ENCODE measurements at regions not wholly inside any gene's neighbourhood (a gene's known extent, or its start where the extent isn't known, plus 50 kb on each side); places are given as distances from the start of the nearest gene placed in this dataset.

- TF ChIP-seq, protein P1, sequence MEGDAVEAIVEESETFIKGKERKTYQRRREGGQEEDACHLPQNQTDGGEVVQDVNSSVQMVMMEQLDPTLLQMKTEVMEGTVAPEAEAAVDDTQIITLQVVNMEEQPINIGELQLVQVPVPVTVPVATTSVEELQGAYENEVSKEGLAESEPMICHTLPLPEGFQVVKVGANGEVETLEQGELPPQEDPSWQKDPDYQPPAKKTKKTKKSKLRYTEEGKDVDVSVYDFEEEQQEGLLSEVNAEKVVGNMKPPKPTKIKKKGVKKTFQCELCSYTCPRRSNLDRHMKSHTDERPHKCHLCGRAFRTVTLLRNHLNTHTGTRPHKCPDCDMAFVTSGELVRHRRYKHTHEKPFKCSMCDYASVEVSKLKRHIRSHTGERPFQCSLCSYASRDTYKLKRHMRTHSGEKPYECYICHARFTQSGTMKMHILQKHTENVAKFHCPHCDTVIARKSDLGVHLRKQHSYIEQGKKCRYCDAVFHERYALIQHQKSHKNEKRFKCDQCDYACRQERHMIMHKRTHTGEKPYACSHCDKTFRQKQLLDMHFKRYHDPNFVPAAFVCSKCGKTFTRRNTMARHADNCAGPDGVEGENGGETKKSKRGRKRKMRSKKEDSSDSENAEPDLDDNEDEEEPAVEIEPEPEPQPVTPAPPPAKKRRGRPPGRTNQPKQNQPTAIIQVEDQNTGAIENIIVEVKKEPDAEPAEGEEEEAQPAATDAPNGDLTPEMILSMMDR (optimal IDR thresholded peaks at IDR 0.05 in 1 of 3, IDR thresholded peaks at IDR 0.05 in 1 of 3, conservative IDR thresholded peaks at IDR 0.05 in 1 of 3; ENCODE audit: extremely low read depth in 1 of 3, insufficient read depth in 2 of 3, low read length in 3 of 3), result no peak
- no peak for TF ChIP-seq EZH2 (IDR thresholded peaks at IDR 0.05; ENCODE audit: low read length)
Measured at GRCh38 chr2:53018825-53019425, 748.7 kb upstream of the CHAC2 start.
